Kidney tubule cell (primary cell): ENCODE measurements at regions not wholly inside any gene's neighbourhood (a gene's known extent, or its start where the extent isn't known, plus 50 kb on each side); places are given as distances from the start of the nearest gene placed in this dataset.
A peak's percentile ranks its signal among the peaks of the same experiment; 100 is the strongest.
"Not testable (repeated sequence)": the region's sequence is repeated elsewhere in the genome, so short reads cannot be mapped to it uniquely, and the experiment has no call there.

Experiments used
- DNase-seq: peaks from one replicate; pipeline ENCODE4 v3.0.0-alpha.2; 2018; ENCODE audit warnings: low spot score

DNA sequence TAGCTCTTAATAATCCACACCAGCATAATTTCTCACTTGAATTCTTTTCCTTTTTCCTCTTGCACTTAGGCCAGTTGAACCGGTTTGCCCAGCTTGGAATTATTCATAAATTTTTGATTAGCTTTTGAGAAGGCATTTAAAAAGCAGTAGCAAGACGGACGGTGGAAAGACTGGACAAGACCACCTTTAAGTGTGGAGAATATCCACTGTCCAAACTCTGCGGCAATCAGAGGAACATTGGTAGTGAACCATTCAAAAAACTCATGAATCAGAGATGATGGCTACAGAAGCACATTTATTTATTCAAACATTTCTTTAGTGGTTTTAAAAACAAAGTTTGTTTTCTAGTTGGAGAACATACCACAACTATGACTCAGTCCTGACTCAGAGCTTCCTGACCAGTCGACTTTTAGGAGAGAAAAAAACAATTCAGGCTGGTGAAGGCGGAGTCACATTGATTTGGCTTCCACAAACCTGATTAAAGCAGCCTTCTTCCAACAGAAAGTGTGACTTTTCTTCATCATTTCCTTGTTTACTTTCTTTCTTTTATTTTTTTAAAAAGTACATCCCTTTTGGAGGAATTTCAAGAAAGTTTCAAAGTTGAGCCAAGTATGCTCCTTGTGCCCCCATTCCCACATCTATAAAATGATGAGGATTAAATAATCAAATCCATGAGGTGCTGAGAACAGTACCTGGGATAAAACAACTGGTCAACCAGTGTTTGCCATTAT lies 128.8 kb downstream of the ADSS2 start:
- DNase-seq = peak; percentile 95

DNA sequence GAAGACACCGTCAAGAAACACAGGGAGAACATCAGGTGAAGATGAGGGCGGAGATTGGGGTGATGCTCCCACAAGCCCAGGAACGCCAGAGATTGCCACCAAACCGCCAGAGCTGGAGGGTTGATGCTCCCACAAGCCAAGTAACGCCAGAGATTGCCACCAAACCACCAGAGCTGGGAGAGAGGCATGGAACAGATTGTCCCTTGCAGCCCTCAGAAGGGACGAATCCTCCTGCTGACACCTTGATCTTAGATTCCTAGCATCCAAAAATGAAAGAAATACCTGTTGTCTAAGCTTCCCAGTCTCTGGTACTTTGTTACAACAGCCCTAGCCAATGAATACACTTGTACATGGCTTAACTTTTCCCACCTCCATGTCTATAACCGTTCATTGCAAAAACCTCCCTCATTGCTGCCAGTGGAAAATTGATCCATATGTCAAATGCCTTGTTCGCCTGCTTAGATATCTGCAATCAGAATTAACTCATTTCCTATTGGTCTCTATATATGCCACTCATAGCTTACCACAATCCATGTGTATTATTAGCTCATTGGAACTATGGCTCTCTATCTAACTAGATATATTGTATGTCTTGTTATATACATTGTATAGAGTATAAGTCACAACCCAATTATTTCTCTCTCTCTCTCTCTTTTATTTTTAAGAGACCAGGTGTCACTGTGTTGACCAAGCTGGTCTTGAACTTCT lies 127.4 kb downstream of the ADSS2 start:
- DNase-seq = no peak

DNA sequence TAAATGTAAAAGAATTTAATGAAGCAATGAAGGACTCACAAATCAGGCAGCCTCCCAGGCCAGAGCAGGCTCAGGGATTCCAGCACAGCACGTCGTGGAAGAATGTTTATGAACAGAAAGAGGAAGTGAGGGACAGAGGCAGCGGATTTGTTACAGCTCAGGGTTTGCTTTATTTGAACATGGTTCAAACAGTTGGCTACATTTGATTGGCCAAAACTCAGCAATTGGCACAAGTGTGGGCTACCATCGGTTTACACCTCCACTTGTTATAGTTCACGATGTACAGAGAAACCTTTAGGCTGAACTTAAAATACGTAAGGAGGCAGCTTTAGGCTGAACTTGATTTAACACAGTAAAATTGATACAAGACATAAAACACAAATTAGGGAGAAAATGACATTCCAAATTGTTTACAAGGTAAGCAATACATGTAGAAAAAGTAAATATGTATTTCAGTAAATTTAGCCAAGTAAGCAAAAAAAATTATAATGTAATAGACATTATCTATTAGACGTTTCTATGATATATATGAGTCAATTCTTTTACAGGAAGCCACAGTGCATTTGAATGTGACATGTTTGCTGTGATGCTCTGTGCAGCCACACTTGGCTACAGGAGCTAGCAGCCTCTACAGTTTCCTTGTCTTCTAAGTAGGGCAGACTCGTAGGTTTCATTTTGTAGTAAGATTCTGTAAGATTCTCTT lies 126.5 kb downstream of the ADSS2 start:
- peak; percentile 29 for DNase-seq

DNA sequence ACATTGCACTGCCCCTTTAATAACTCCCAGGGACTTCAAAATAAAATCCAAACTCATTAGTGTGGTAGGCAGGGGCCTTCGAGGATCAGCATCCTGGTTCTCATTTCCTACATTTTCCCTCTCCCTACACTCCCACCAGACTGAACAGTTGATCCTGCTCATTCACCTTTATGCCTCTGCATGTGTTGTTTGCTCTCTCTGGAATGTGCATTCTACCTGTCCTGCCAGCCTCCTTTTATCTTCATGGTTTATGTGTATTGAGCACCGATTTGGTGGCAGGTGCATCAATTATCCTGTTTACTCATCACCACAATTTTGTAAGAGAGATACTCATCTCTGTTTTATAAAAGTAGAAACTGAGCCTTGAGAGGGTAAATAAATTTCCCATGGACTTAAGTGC lies 125.0 kb downstream of the ADSS2 start:
- DNase-seq = no peak

DNA sequence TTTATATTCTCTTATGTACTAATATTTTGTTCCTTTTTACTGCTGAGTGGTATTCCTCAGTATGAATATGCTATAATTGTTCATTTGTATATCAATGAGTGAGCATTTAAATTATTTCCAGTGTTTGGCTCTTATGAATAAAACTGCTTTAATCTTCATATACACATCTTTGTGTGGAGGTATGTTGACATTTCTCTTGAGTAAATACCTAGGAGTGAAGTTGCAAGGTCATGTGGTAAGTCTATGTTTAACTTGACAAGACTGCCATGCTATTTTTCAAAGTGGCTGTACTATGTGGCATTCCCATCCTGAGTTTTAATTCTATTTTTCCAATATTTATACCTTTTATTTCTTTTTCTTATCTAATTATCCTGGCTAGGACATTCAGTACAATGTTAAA lies 124.2 kb downstream of the ADSS2 start:
- DNase-seq = no peak

DNA sequence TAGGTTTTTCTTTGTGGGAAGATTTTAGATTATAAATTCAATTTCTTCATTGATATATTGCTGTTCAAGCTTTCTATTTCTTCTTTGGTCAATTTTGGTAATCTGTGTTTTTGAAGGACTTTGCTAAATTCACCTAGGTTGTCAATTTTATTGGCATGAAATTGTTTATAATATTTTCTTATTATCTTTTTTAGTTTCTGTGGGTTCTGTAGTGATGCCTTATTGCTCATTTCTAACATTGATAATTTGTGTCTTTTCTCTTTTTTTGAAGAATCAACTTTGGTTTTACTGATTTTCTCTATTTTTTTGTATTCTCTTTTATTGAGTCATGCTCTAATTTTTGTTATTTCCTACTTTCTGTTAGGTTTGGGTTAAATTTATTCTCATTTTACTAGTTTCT lies 123.2 kb downstream of the ADSS2 start:
- no peak for DNase-seq

DNA sequence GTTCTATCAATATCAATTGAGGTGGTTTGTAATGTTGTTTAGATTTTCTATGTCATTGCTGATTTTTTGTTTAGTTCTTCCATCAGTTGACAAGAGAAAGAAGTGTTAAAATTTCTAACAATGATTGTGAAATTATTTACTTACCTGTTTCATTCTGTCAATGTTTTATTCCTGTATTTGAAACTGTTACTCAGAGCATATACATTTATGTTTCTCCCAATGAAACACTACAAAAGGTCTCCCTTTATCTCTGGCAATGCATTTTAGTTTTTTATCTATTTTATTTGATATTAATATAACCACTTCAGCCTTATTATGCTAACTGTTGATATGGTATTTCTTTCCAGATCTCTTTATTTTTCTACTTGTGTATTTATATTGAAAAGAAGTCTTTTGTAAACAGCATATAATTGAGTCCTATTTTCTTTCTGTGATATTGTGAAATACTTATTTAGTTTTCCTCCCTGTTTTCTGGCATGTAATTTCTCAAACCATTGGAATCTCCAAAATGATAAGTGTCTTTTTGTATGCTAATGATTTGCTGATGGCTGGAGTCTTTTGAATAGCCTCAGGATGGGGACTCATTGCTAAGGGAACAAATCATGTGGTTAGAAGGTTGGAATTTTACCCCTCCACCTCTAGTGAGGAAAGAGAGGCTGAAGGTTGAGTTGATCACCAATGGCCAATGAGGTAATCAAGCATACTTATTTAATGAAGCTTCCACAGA lies 122.0 kb downstream of the ADSS2 start:
- peak; percentile 73 for DNase-seq

DNA sequence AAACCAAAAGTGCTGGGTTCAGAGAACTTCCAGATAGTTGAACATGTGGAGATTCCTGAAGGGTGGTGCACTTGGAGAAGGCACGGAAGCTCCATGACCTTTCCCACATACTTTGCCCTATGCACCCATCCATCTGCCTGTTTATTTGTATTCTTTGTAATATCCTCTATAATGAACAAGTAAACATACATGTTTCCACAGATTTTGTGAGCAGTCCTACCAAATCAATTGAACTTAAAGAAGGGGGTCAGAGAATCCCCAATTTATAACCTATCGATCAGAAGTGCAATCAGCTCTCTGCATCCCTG lies 121.4 kb downstream of the ADSS2 start:
- DNase-seq = no peak

DNA sequence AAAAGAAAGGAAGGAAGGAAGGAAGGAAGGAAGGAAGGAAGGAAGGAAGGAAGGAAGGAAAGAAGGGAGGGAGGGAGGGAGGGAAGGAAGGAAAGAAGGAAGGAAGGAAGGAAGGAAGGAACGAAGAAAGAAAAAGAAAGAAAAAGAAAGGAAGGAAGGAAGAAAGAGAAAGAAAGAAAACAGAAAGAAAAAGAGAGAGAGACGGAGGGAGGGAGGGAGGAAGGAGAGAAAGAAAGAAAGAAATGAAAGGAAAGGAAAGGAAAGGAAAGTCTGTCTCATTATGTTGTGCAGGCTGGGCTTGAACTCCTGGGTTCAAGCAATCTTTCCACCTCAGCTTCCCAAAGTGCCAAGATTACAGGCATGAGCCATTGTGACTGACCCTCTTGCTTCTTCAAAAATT lies 118.9 kb downstream of the ADSS2 start:
- DNase-seq = not testable (repeated sequence)

DNA sequence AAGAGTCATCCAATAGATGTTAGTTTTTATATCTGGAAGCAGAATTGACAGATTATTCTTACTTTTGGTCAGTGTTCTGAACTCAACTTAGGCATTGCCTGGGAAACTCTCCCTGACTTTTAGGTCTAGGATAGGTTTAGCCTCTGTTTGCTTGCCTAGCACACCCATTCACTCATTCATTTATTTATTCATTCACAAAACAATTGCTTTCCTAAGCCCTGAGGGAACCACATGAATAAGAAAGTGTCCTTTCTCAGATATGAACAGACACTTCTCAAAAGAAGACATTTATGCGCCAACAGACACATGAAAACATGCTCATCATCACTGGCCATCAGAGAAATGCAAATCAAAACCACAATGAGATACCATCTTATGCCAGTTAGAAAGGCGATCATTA lies 117.4 kb downstream of the ADSS2 start:
- not testable (repeated sequence) for DNase-seq

DNA sequence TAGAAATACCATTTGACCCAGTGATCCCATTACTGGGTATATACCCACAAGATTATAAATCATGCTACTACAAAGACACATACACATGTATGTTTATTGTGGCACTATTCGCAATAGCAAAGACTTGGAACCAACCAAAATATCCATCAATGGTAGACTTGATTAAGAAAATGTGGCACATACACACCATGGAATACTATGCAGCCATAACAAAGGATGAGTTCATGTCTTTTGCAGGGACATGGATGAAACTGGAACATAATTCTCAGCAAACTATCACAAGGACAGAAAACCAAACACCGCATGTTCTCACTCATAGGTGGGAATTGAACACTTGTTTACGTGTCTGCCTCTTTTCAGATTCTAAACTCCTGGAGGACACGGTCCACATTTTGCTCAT lies 116.9 kb downstream of the ADSS2 start:
- DNase-seq = not testable (repeated sequence)

DNA sequence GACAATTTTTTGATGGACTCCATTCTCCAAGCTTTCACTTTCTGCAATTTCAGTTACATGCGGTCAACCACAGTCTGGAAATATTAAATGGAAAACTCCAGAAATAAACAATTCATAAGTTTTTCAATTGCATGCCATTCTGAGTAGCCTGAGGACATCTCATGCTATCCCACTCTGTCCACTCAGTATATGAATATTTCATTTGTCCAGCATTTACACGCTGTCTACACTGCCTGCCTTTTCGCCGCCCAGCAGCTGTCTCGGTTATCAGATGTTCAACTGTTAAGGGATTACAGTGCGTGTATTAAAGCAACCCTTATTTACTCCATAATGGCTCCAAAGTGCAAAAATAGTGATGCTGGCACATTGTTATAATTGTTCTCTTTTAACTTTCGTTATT lies 116.3 kb downstream of the ADSS2 start:
- DNase-seq = no peak

DNA sequence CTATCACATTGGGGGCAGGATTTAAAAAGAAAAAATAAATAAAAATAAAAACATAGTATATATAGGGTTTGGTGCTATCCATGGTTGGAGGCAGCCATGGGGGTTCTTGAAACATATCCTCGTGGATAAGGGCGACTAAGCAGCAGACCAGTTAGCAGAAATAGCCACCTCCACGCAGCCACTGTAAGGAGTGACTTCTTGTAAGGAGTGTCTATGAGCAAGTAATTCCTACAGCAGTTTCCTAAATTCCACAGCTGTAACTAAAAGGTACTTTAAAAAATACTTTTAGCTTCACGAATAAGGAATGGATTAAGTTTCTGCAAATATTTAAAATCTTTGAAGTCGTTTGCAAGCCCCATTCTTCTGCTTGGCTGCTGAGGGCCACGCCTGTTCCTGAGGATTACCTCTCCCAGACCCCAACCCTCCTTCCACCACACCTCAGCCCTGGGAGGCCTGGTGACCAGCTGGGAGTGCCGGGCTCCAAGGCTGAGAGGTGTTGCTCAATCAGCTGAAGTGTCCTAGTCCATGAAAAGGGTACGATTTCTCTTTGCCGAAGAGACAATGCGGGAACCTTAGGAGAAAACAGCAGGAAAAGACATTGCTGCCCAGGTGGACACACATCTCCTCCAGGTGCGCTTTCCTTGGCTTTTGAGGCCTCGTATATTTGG lies 115.3 kb downstream of the ADSS2 start:
- no peak for DNase-seq

DNA sequence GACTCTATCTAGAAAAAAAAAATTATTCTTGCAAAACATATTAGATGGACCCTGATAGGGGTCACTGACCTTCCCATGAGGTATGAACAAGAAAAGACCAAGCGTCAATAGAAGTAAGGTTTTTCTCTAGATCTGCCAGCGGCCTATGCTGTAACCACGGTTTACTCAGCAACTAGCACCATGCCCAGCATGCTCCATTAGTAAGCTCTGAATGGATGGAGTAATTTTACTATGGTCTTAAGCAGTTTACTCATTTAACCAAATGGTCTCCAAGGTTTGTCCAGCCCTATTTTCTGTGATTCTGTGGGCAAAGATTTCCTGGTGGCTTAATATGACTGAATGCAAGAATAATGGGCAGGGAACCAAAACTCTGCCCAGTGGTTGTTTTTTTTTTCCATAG lies 113.9 kb downstream of the ADSS2 start:
- DNase-seq = peak; percentile 69

DNA sequence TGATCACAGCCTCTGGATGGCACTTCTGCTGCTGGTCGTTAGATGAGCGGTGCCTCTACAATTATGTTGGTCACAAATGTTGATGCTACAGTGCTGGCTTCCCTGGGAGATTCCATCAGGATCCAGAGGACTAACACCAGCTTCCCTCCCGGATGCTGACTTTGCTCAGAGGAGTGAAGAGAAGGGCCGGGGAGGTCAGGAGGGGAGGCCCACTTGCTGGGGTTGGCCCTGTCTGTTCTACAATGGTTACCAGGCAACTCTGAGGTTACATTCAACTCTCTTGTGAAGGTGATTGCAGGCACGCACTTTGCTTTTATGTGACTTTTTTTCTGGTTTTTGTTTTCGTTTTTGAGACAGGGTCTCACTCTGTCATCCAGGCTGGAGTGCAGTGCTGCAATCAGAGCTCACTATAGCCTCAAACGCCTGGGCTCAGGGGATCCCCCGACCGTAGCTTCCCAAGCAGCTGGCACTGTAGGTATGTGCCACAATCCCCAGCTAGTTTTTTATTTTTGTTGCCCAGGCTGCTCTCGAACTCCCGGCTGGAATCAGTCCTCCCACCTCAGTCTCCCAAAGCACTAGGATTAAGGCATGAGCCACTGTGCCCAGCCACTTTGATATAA lies 112.5 kb downstream of the ADSS2 start:
- DNase-seq = no peak

DNA sequence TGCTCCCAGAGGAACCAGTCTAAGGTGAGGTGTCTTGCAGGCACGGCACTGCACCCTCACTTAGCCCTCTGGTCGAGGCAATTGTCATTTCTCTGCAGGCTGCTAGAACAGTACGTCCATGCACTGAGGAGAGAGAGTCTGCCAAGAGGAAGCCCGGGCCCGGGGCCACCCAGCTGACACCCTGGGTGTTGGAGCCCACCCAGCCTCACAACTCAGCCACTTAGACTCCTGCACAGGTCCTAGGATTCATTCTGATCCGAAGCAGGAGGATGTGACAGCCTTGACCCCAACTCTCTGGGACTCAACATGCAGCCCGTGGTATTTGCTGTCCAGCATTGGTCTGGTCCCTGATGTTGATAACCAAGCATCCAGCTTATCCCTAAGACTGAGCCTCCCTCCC lies 111.9 kb downstream of the ADSS2 start:
- DNase-seq = no peak

DNA sequence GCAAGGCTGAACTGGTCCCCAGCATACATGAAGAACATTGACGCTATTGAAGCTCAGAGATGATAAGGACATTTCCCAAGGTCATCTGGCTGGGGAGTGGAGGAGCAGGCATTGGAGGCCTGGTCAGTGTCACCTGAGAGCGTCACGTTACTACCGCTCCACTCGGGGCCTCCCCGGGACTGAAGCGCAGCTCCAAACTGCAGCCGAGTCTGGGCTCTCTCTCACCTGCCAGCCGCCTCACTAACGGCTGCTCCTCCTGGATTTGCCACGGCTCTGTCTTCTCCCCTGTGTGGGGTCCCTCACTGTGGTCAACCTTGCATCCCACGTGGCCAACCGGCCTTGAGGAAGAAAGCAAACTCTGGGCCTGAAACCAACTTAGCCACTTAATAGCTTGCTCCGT lies 111.3 kb downstream of the ADSS2 start:
- DNase-seq = no peak

DNA sequence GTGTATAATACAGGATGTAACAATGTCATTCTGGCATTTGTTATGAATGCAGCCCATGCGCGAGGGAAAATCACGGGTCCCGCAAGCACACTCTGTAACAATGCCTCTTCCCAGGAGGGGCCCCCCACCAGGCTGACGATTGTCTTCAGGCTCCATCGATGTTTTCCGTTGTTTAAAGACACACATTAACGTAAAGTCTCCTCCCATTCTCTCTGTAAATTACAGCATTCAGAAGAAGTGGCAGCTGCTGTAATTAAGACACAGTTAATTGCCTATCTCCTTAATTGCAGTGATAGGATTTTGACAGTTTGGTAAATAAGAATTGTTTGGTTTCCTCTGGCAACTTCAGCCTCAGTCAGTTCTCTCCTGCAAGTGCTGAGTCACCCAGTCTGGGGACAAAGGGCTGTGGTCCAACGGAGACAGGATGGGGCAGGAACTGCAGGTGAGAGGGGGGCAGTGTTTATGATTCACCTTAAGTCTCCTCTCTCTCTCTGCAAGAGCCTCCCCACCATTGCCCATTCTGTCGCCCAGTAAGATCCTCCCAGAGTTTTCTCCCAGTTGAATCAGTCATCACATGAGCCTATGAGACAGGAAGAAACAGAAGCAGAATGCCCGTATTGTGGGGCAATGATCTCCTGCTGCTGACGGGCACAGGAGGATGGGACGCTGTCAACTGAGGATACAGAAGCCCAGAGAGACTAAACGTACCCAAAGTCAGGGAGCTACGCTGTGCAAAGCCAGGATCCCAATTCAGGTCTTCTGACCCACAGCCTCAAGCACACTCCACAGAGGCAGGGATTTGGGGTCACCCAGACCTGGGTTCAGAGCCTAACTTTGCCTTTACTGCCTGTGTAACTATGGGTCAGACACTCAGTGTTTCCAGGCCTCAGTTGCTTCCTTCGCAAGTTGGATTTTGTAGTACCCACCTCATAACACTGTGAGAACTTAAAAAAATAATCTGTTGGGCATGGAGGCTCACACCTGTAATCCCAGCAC lies 110.0 kb downstream of the ADSS2 start:
- DNase-seq = peak; percentile 97

DNA sequence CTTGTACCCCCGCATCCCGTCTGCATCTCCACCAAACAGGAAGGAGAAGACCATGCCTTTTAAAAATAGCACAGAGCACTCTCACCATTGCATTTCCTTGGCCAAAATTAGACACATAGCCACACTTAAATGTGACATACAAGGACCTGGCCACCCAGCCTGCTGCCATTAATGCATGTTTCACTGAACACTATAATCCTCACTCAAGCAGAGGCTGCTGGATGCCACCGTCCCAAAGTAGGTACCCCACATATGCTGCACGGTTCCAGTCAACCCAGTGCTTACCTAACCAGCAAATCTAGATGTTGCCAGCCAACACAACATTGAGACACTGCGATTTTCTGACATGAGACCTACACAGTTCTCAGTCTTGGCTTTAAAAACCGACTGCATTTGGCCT lies 107.7 kb downstream of the ADSS2 start:
- no peak for DNase-seq

DNA sequence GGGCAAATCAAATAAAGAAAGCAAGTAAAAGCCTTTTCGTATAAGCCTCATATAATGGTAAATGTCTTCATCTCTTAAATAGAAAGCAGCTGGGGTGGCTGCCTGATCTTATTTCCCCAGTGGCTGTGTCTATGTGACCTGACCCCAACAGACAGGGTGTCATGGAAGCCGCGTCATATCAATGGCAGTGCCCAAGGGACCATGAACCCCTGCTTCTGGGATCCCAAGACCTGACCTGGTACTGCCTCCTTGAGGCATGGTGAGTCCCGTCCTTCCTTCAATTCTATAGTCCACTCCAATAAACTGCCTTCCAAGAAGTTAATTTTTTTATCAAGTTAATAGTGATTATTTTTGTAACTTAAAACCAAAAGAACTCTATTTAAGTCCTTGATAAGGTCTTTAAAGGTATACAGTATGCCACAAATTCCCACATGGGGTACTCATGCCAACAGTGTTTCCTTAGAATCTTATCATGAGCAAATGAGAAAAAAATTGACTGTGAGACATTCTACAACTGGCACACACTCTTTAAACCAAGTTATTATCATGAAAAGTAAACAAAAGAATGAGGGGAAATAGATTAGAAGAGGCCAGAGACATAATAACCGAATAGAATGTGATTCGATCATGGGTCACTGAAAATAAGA lies 104.6 kb downstream of the ADSS2 start:
- no peak for DNase-seq
